SK-N-SH treated with all-trans-retinoic acid at 6 μM for 48 hours (cell line): ENCODE measurements at regions not wholly inside any gene's neighbourhood (a gene's known extent, or its start where the extent isn't known, plus 50 kb on each side); places are given as distances from the start of the nearest gene placed in this dataset.

Source experiments
- ARNTL ChIP-seq: fragments of 450-650 bp; formaldehyde crosslinking; IDR thresholded peaks from 2 replicates; pipeline ENCODE4 v1.5.0; 2020; ENCODE audit warnings: low read depth, mild to moderate bottlenecking, moderate library complexity, borderline replicate concordance
- BACH2 ChIP-seq: fragments of 250-450 bp; sonication (Bioruptor Pico); IDR thresholded peaks from 2 replicates; pipeline ENCODE4 v1.9.0; 2021; ENCODE audit warnings: mild to moderate bottlenecking, borderline replicate concordance
- PATZ1 ChIP-seq: fragments of 250-450 bp; sonication (Bioruptor Pico); IDR thresholded peaks from 2 replicates; pipeline ENCODE4 v1.8.0; 2020; ENCODE audit warnings: mild to moderate bottlenecking, moderate library complexity, borderline replicate concordance
- RARB ChIP-seq: fragments of 250-450 bp; sonication (Bioruptor Pico); IDR thresholded peaks from 2 replicates; pipeline ENCODE4 v1.8.0; 2021; ENCODE audit warnings: mild to moderate bottlenecking, moderate library complexity
- ZFP30 ChIP-seq: fragments of 450-650 bp; formaldehyde crosslinking; IDR thresholded peaks from 2 replicates; pipeline ENCODE4 v1.5.0; 2022; ENCODE audit warnings: mild to moderate bottlenecking, moderate library complexity

GRCh38 chr1:242828828-242829227, 304.3 kb upstream of the PLD5 start:
- no peak for TF ChIP-seq ZFP30 (CRISPR knock-in tag)
- no peak for TF ChIP-seq RARB
- no peak for TF ChIP-seq ARNTL (CRISPR knock-in tag)
- TF ChIP-seq PATZ1 (CRISPR knock-in tag), result no peak
- TF ChIP-seq BACH2 (CRISPR knock-in tag), result no peak
